ENCODE measurements at regions not wholly inside any gene's neighbourhood (a gene's known extent, or its start where the extent isn't known, plus 50 kb on each side); places are given as distances from the start of the nearest gene placed in this dataset.
A peak's percentile ranks its signal among the peaks of the same experiment; 100 is the strongest.

DNA sequence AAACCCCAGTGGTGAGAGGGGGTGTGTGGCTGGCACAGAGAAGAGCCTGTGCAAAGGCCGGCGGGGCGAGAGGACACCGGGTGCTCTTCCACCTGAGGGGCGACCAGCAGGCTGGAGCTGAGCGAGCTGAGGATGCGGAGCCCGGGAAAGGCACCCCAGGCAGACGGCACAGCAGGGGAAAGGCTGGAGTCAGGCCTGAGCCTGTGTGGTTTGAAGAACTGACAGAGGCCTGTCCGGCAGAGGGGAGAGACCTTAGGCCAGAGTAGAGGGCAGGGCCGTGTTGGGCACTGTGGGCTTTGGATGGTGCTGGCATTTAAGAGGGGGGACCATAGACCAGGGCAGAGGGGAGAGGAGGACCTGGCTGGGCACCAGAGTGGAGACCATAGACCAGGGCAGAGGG, 149.8 kb downstream of the RTP5 start:
- H3K4me1 Mint-ChIP-seq (ENCODE audit: low read depth, unreplicated experiment), result peaks cover 9% of the 10 kb centered on the region
- Histone ChIP-seq H3K36me3 (ENCODE audit: control insufficient read depth, insufficient read depth, low read length) (no peaks in the 10 kb centered on the region), H3K9me3 (no peaks in the 10 kb centered on the region), H3K4me3 (ENCODE audit: low read depth, low read length) (no peak overlapping the region), H3K27me3 (replicated peaks; ENCODE audit: control insufficient read depth, insufficient read depth, low read length) (no peaks in the 10 kb centered on the region; the same call in 1 of the 2 replicates), H3K4me1 (no peaks in the 10 kb centered on the region)
- TF ChIP-seq CTCF (IDR thresholded peaks at IDR 0.05; ENCODE audit: insufficient read depth in 1 of 2, low read depth in 1 of 2, low read length in 1 of 2, severe bottlenecking in 1 of 2, unreplicated experiment in 1 of 2), result no peak
- ChIA-PET CTCF (no interaction called here), POLR2A (no interaction called here)
- H3K4me3 Mint-ChIP-seq (ENCODE audit: unreplicated experiment), result no peak overlapping the region
- H3K27me3 Mint-ChIP-seq (ENCODE audit: insufficient read depth, unreplicated experiment), result peaks cover 49% of the 10 kb centered on the region
- DNase-seq, result no peak
- BruUV-seq (replicated peaks), result no TSS peak
- H3K27ac Mint-ChIP-seq (ENCODE audit: unreplicated experiment), result no peak overlapping the region
- H3K9me3 Mint-ChIP-seq (ENCODE audit: unreplicated experiment), result no peaks in the 10 kb centered on the region
- no peaks in the 10 kb centered on the region for H3K36me3 Mint-ChIP-seq (ENCODE audit: insufficient read depth, unreplicated experiment)
- intact Hi-C loops (cut with micrococcal nuclease; ENCODE audit: unreplicated experiment), result no loop called here

DNA sequence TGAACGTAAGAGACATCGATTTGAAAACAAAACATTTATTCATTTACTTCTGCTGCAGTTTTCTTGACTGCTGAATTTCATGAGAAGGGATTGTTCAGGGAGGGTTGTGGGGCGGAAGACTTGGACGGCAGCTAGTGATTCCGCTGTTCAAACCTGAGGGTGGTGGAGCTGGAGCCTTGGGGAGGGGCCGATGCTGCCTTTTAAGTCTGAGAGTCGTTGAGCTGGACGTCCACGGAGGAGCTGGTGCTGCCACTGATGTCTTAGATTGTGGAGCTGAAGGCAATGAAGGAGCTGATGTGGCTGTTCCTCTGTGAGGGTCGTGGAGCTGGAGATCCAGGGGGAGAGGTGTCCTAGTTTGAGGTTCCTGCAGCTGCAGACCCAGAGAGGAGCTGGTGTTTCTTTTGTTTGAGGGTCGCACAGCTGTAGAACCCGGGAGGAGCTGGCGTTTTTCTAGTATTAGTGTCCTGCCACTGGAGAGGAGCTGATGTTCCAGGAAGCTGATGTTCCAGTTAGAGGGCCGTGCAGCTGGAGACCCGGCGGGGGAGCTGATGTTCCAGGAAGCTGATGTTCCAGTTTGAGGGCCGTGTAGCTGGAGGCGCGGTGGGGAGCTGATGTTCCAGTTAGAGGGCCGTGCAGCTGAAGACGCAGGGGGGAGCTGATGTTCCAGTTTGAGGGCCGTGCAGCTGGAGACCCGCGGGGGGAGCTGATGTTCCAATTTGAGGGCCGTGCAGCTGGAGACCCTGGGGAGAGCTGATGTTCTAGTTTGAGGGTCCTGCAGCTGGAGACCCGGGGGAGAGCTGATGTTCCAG, 150.9 kb downstream of the RTP5 start:
- Histone ChIP-seq H3K4me3 (ENCODE audit: low read depth, low read length) (no peak overlapping the region), H3K27me3 (replicated peaks; ENCODE audit: control insufficient read depth, insufficient read depth, low read length) (no peaks in the 10 kb centered on the region; the same call in 1 of the 2 replicates), H3K36me3 (ENCODE audit: control insufficient read depth, insufficient read depth, low read length) (no peaks in the 10 kb centered on the region), H3K4me1 (no peaks in the 10 kb centered on the region), H3K9me3 (no peaks in the 10 kb centered on the region)
- Mint-ChIP-seq H3K4me1 (ENCODE audit: low read depth, unreplicated experiment) (peaks cover 9% of the 10 kb centered on the region), H3K27ac (ENCODE audit: unreplicated experiment) (no peak overlapping the region), H3K27me3 (ENCODE audit: insufficient read depth, unreplicated experiment) (peaks cover 53% of the 10 kb centered on the region), H3K4me3 (ENCODE audit: unreplicated experiment) (no peak overlapping the region), H3K36me3 (ENCODE audit: insufficient read depth, unreplicated experiment) (no peaks in the 10 kb centered on the region), H3K9me3 (ENCODE audit: unreplicated experiment) (no peaks in the 10 kb centered on the region)
- no TSS peak for BruUV-seq (replicated peaks)
- ChIA-PET CTCF (interaction anchor here (1.1 kb wide), 2 partner anchors 56 to 70 kb away, joined by 5 to 6 read pairs; no protein-coding TSS in a partner anchor), POLR2A (no interaction called here)
- intact Hi-C loops (cut with micrococcal nuclease; ENCODE audit: unreplicated experiment), result no loop called here
- TF ChIP-seq CTCF (IDR thresholded peaks at IDR 0.05; ENCODE audit: insufficient read depth in 1 of 2, low read depth in 1 of 2, low read length in 1 of 2, severe bottlenecking in 1 of 2, unreplicated experiment in 1 of 2), result no peak
- DNase-seq, result peak; percentile 14 to 48

GRCh38 chr2:242022550-242023290, 153.2 kb downstream of the RTP5 start:
- Mint-ChIP-seq H3K4me1 (ENCODE audit: low read depth, unreplicated experiment) (peaks cover 9% of the 10 kb centered on the region), H3K27ac (ENCODE audit: unreplicated experiment) (no peak overlapping the region), H3K9me3 (ENCODE audit: unreplicated experiment) (no peaks in the 10 kb centered on the region), H3K36me3 (ENCODE audit: insufficient read depth, unreplicated experiment) (no peaks in the 10 kb centered on the region), H3K27me3 (ENCODE audit: insufficient read depth, unreplicated experiment) (peaks cover 54% of the 10 kb centered on the region), H3K4me3 (ENCODE audit: unreplicated experiment) (no peak overlapping the region)
- Histone ChIP-seq H3K4me1 (no peaks in the 10 kb centered on the region), H3K9me3 (no peaks in the 10 kb centered on the region), H3K36me3 (ENCODE audit: control insufficient read depth, insufficient read depth, low read length) (no peaks in the 10 kb centered on the region), H3K27me3 (replicated peaks; ENCODE audit: control insufficient read depth, insufficient read depth, low read length) (no peaks in the 10 kb centered on the region), H3K4me3 (ENCODE audit: low read depth, low read length) (no peak overlapping the region)
- DNase-seq, result no peak
- TF ChIP-seq CTCF (IDR thresholded peaks at IDR 0.05; ENCODE audit: insufficient read depth in 1 of 2, low read depth in 1 of 2, low read length in 1 of 2, severe bottlenecking in 1 of 2, unreplicated experiment in 1 of 2), result no peak
- ChIA-PET CTCF (interaction anchor here (0.7 kb wide), 1 partner anchor 22 kb away, joined by 7 read pairs; no protein-coding TSS in a partner anchor), POLR2A (no interaction called here)
- intact Hi-C loops (cut with micrococcal nuclease; ENCODE audit: unreplicated experiment), result no loop called here
- BruUV-seq (replicated peaks), result no TSS peak
